Stimulated activated memory B cell treated with anti-CD40 and anti-IgM and Interleukin-4, amounts not matched to agents 10 μg/mL and 1 μg/mL and 100 μg/mL, for 72 hours (primary cell): ENCODE measurements at regions not wholly inside any gene's neighbourhood (a gene's known extent, or its start where the extent isn't known, plus 50 kb on each side); places are given as distances from the start of the nearest gene placed in this dataset.
A peak's percentile ranks its signal among the peaks of the same experiment; 100 is the strongest.

ENCODE experiments used
- ATAC-seq: fragments of 150-1000 bp; cut with Tn5 transposase; 2 replicates; pipeline ENCODE4 v1.10.0; 2021
- H3K27ac Mint-ChIP-seq: one replicate; pipeline ENCODE4 v1.8.0; 2022; ENCODE audit warnings: mild to moderate bottlenecking, mixed read lengths
- H3K27me3 Mint-ChIP-seq: one replicate; pipeline ENCODE4 v1.8.0; 2022; ENCODE audit warnings: mixed read lengths
- H3K36me3 Mint-ChIP-seq: one replicate; pipeline ENCODE4 v1.8.0; 2022; ENCODE audit warnings: mixed read lengths
- H3K4me1 Mint-ChIP-seq: one replicate; pipeline ENCODE4 v1.8.0; 2022; ENCODE audit warnings: mixed read lengths
- H3K4me3 Mint-ChIP-seq: one replicate; pipeline ENCODE4 v1.8.0; 2022; ENCODE audit warnings: mild to moderate bottlenecking, moderate library complexity, mixed read lengths
- H3K9me3 Mint-ChIP-seq: one replicate; pipeline ENCODE4 v1.8.0; 2022; ENCODE audit warnings: mixed read lengths

DNA sequence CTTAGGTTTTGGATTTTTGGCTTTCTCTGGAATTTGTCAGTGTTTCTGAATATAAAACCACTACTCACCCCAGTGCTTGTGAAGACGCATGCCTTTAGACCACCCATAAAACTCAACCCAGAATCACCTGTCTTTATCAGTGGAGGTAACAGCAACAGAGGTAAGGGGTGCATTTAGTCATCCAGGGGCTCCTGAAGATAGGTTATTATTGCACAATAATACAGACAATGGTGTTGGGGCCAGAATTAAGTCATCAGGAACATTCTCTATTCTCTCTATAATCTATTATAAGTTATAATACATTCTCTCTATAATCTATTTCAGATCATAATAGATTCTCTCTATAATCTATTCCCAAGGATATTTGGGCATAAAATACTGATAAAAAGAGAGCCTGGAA lies 100.2 kb upstream of the KCNQ5 start:
- no peak for ATAC-seq
- H3K4me3 Mint-ChIP-seq = no peak overlapping the region
- peaks cover 11% of the 10 kb centered on the region for H3K4me1 Mint-ChIP-seq
- peaks cover 11% of the 10 kb centered on the region for H3K27me3 Mint-ChIP-seq
- no peak overlapping the region for H3K27ac Mint-ChIP-seq
- H3K9me3 Mint-ChIP-seq = no peaks in the 10 kb centered on the region
- H3K36me3 Mint-ChIP-seq = no peaks in the 10 kb centered on the region

DNA sequence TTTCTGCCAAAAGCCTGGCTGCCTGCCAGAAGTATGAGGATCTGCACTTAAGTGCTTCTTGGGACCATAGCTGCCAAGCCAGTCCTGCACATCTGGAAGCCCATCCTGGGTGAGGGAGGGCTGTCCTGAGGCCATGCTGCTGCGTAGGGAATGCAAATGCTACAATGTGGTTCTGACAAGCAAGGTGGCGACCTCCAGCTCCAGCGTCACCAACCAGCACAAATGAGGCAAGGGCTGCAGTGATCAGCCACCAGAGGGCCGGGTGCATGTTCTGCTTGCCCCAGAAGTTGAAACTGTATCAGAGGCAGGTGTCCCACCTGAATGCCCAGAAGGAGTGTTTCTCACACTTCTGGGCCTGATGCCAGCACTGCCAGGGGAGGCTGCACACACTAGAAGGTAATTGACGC lies 99.1 kb upstream of the KCNQ5 start:
- Mint-ChIP-seq H3K9me3 (no peaks in the 10 kb centered on the region), H3K27ac (no peak overlapping the region), H3K36me3 (no peaks in the 10 kb centered on the region), H3K4me1 (peaks cover 11% of the 10 kb centered on the region), H3K27me3 (peaks cover 11% of the 10 kb centered on the region), H3K4me3 (no peak overlapping the region)
- ATAC-seq = peak; percentile 40

DNA sequence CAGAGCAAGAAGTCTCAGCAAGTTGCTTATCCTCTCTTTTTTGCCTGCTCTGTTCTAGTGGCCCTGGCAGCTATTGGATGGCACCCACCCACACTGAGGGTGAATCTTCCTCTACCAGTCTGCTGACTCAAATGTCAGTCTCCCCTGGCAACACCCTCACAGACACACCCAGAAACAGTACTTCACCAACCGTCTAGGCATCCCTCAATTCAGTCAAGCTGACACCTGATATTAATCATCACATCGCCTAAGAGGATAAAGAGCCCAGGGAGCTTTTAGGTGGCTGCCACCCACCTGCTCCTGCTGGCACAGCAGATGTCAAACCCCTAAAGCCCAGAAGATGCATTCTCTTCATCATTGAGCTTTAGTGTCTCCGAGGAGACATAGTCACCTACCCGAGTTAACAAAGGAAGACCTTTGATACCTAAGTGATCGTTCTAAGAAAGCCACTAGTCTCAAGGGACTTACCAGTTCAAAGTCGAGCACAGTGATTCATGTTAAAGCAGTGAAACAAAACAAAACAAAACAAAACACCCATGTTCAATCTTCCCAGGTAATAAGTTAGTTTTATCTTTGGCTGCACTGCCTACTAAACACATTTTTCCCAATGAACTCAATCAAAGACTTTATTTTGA lies 97.7 kb upstream of the KCNQ5 start:
- Mint-ChIP-seq H3K27ac (no peak overlapping the region), H3K4me3 (no peak overlapping the region), H3K27me3 (peaks cover 11% of the 10 kb centered on the region), H3K36me3 (no peaks in the 10 kb centered on the region), H3K4me1 (peaks cover 11% of the 10 kb centered on the region), H3K9me3 (no peaks in the 10 kb centered on the region)
- peak; percentile 51 for ATAC-seq

DNA sequence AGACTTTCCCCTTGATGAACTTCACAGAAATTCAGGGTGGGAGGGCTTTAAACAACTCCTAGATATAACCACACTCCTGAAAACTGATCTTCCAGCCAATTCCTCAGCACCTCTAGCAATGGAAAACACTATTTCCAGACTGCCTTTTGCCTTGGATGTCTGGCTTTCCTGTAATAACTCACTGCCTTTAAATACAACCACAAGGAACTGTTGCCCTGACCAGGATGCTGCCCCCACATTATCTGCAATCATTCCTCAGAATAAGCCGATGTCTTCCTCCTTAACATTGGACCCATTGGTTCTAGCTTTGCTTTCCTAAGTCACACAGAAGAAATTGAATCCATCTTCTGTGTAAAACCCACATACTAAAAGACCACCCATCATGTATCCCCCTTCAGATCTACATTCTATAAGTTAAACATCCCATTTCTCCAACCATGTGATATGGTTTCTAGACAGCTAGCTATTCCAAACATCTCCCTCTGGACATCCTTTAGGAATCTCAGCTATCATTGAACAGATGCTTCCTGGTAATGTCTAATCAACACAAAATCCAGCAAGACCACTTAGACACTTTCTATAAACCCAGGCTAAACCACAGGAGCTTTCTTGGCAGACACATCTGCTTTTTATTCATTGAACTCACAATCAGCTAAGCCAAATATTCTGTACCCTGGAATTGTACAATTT lies 95.9 kb upstream of the KCNQ5 start:
- Mint-ChIP-seq H3K4me3 (no peak overlapping the region), H3K9me3 (no peaks in the 10 kb centered on the region), H3K4me1 (peaks cover 11% of the 10 kb centered on the region), H3K27ac (no peak overlapping the region), H3K27me3 (peaks cover 10% of the 10 kb centered on the region), H3K36me3 (no peaks in the 10 kb centered on the region)
- no peak for ATAC-seq

DNA sequence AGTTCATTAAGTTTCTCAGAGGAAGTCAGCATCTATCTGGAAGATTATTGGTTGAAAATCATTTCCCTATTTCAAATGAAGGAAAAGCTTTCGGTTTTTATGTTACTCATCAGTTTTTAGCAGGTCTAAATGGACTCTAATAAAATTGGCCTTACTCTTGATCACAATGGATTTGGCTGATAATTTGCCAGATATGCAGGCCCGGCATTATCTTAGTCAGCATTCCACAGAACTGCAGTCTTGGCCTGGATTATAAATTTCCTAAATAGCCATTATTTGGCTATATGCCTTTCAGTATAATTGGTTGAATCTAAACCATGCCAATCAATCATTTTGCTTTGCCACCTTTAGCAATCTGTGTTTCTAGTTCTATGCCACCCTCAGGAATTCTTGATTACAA lies 91.7 kb upstream of the KCNQ5 start:
- no peak for ATAC-seq
- Mint-ChIP-seq H3K27ac (no peak overlapping the region), H3K36me3 (no peaks in the 10 kb centered on the region)

DNA sequence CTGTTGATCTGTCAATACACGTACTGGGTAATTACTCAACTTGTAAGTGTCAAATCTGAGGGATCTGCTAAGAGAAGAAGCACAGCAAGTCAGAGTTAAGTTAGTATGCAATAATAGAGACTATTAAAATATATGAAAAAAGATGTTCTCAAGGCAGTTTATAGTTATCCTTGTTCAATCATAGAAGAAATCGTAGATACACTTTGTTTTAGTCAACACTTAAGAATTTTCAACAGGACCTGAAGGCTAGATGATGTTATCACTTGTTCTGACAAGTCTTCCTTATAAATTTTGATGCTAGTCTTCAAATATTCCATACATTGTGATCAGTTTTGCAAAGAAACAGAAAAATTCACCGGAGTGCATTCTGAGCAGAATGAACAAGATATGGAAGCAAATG lies 91.1 kb upstream of the KCNQ5 start:
- H3K4me1 Mint-ChIP-seq = no peaks in the 10 kb centered on the region
- no peaks in the 10 kb centered on the region for H3K9me3 Mint-ChIP-seq
- no peak overlapping the region for H3K27ac Mint-ChIP-seq
- H3K36me3 Mint-ChIP-seq = no peaks in the 10 kb centered on the region
- ATAC-seq = no peak
- no peak overlapping the region for H3K4me3 Mint-ChIP-seq
- peaks cover 24% of the 10 kb centered on the region for H3K27me3 Mint-ChIP-seq

More for the DNA sequence above, 91.7 kb upstream of the KCNQ5 start:
- Mint-ChIP-seq H3K9me3 (no peaks in the 10 kb centered on the region), H3K4me3 (no peak overlapping the region), H3K27me3 (peaks cover 24% of the 10 kb centered on the region), H3K4me1 (no peaks in the 10 kb centered on the region)

DNA sequence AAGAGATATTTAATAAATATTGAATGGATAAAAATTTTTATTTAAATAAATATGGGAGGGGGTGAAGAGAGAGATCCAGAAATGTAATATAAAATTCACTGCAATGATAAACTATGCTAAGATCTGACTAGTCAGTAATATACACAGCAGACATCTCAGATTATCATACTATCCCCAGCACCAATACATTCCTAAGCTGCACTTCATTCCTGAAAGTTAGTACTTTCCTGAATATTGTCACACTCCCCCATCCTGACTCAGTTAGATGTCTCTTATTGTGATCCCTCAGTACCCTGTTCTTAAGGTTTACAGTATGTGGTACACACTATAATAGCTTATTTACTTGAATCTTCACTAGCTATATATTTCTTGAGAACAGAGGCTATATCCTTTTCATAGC lies 88.3 kb upstream of the KCNQ5 start:
- Mint-ChIP-seq H3K4me1 (no peaks in the 10 kb centered on the region), H3K36me3 (no peaks in the 10 kb centered on the region), H3K9me3 (no peaks in the 10 kb centered on the region), H3K27ac (no peak overlapping the region), H3K27me3 (peaks cover 24% of the 10 kb centered on the region), H3K4me3 (no peak overlapping the region)
- no peak for ATAC-seq

DNA sequence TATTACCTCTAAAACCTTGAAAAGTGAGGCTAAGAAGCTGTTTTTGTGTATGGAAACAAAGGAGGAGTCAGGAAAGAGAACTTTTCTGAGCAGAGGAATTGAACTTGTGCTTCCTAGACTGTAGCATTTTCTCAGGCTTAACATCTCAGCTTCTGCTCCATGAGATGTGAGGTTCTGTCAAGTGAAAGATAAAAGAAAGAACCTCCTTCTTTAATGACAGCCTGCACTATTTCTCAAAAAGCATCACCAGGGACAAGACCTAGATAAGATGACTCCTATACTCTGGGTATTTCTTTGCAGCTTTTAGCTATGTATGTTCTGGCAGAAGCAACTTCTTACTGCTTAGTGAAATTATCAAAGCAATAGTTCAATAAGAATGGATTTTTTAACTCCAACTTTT lies 87.6 kb upstream of the KCNQ5 start:
- H3K9me3 Mint-ChIP-seq = no peaks in the 10 kb centered on the region
- H3K4me1 Mint-ChIP-seq = no peaks in the 10 kb centered on the region
- H3K27me3 Mint-ChIP-seq = peaks cover 24% of the 10 kb centered on the region
- no peaks in the 10 kb centered on the region for H3K36me3 Mint-ChIP-seq
- H3K27ac Mint-ChIP-seq = no peak overlapping the region
- H3K4me3 Mint-ChIP-seq = no peak overlapping the region
- ATAC-seq = no peak

DNA sequence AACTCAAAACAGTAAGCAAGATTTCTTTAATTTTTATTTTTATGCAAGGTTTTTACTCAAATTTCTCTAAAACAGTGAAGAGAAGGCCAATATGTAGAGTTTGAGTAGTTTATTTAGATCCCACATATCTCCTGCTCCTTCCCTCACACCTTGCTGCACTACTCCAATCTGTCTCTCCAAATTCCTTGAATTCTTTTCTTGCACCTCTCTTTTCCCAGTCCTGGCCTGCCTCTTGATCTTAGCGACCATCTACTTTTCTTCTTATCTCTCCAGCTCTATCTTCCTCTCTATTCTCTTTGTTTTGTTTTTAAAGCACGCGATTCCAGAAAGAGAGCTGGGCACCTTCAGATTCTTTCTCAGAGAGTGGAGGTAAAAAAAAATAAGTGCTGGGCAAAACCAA lies 86.7 kb upstream of the KCNQ5 start:
- Mint-ChIP-seq H3K27me3 (peaks cover 24% of the 10 kb centered on the region), H3K36me3 (no peaks in the 10 kb centered on the region), H3K9me3 (peaks cover 4% of the 10 kb centered on the region), H3K27ac (no peak overlapping the region), H3K4me3 (no peak overlapping the region), H3K4me1 (no peaks in the 10 kb centered on the region)
- no peak for ATAC-seq

DNA sequence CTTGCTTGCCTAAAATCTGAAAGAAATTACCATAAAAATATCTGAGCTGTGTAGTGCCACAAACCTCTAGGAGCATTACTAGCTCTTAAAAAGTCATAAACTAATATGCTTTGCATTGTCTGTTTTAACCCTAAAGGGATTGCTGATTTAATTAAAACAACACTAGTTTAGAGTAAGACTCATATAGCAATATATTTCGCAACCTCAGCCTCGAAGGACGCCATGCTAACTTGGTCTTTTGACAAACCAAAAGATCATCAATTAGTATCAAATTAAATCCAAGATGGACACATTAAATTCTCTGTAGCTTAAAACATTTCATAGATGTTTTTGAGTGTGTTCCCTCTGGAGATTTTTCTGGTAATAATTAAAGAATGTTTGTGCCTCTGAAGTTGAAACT lies 74.8 kb upstream of the KCNQ5 start:
- Mint-ChIP-seq H3K4me3 (no peak overlapping the region), H3K9me3 (peaks cover 4% of the 10 kb centered on the region), H3K27me3 (peaks cover 26% of the 10 kb centered on the region), H3K27ac (no peak overlapping the region), H3K4me1 (no peaks in the 10 kb centered on the region), H3K36me3 (peaks cover under 1% of the 10 kb centered on the region)
- ATAC-seq = no peak

DNA sequence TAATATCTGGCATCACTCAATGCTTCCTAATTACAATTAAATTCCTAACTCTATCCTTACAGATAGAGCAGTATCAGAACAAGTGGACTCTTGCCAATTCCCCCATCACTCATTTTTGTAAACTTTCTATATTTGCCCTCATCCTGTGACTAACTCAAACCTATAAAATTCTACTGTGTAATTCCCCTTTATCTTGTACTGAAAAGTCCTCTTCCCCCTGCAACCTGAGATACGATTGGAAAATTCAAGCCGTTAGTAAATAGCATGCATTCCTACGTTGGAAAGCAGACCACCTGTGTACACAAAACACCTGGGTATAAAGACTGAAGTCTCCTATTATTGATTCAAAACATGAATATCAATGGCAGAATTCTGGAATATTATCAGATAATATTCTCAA lies 70.4 kb upstream of the KCNQ5 start:
- Mint-ChIP-seq H3K9me3 (no peaks in the 10 kb centered on the region), H3K27ac (no peak overlapping the region), H3K36me3 (no peaks in the 10 kb centered on the region), H3K4me3 (no peak overlapping the region), H3K27me3 (peaks cover 9% of the 10 kb centered on the region), H3K4me1 (no peaks in the 10 kb centered on the region)
- ATAC-seq = no peak

DNA sequence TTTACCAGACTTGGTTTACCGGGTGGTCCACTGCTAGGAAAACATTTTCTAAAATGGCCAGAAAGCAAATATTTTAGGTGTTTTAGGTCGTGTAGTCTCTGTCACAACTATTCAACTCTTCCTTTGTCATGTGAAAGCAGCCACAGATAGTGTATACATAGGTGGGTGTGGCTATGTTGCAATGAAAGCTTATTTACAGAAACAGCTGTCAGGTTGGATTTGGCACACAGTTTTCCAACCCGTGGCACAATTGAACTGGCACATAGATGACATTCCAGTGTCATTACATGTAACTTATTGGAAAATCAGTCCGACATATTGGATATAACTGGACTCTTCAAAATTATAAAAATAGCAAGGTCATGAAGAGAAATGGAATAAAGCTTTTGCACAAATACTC lies 68.9 kb upstream of the KCNQ5 start:
- H3K27me3 Mint-ChIP-seq = peaks cover 4% of the 10 kb centered on the region
- H3K4me3 Mint-ChIP-seq = no peak overlapping the region
- H3K36me3 Mint-ChIP-seq = no peaks in the 10 kb centered on the region
- H3K9me3 Mint-ChIP-seq = no peaks in the 10 kb centered on the region
- no peak for ATAC-seq
- H3K4me1 Mint-ChIP-seq = no peaks in the 10 kb centered on the region
- H3K27ac Mint-ChIP-seq = no peak overlapping the region

DNA sequence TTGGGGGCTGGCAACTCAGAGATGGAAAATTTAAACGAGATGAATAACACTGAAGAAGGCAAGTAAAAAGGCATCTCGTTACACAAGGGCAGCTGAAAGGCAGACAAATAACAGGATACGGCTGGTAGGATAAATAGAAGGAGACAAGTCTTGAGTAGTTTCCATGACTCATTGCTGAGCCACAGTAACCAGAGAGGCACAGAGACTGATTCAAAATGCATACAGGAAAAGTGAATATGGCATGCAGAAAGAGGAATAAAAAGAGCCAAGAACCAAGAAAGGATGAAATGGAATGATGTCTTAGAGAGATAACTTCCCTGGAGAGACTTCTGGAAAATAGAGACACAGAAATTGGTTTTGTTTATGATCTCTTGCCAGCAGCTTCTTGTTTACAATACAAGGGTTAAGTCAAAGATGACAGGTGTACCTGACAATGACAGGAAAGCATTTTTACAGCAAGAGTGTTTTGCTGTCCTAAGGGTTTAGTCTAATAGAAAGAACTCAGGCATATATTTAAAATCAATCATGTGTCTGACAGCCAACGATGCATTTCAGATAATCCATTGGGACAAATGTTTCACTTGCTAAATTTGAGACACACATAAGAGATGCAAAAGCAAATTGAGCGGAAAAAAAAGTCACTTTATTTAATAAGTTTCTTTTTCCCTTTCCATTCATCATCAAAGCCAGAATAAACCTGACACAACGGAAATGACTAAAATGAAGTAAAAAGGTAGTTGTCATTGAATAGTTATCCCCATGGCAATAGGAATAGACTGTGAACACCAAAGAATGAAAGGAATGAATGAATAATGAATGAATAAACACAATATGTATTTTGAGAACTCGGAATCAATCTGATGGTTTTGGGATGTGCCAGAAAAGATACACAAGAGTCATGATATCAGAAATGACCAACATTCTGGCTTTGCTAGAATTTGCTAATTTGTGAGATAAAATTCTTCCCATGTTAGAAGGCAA lies 68.0 kb upstream of the KCNQ5 start:
- H3K27me3 Mint-ChIP-seq = no peaks in the 10 kb centered on the region
- no peak overlapping the region for H3K27ac Mint-ChIP-seq
- H3K4me3 Mint-ChIP-seq = no peak overlapping the region
- no peaks in the 10 kb centered on the region for H3K9me3 Mint-ChIP-seq
- no peaks in the 10 kb centered on the region for H3K4me1 Mint-ChIP-seq
- no peak for ATAC-seq
- H3K36me3 Mint-ChIP-seq = no peaks in the 10 kb centered on the region

DNA sequence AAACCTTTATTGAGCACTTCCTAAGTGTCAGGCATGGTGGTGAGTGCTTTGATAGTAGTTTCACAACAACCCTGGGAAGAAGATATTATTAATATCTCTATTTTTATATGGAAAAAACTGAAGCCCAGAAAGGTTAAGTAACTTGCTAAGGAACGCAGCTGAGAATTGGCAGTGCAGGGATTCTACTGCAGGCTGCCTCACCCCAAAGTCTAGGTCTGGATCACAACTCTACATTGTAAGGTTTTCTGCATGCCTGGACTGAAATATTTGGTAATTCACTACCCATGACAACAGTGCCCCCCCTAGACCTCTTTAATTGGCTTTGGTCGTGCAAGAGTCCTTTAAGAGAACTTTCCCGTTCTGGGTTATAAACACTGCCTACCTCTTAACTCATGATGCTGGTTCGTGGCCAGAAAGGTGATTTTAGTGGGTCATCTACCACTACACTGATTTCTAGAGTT lies 67.1 kb upstream of the KCNQ5 start:
- Mint-ChIP-seq H3K9me3 (no peaks in the 10 kb centered on the region), H3K4me3 (no peak overlapping the region), H3K27me3 (no peaks in the 10 kb centered on the region), H3K4me1 (no peaks in the 10 kb centered on the region), H3K27ac (no peak overlapping the region), H3K36me3 (no peaks in the 10 kb centered on the region)
- no peak for ATAC-seq

DNA sequence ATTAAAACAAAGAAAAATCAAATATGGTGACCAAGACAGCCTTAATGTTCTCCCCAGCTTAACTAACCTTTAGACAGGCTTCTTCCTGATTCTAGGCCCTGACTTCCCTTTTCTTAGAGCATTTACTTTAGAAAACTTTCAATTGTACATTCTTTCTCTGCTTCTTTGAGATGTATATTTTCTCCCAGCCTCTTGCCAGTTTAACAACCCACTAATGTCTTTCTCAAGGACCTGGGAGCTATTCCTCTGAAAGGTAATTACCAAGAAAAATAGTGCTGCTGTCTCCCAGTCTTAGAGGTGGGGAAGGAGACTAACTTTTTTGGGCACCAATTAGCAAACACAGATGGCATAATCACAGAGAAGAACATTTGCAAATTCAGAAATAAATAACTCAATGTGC lies 62.8 kb upstream of the KCNQ5 start:
- Mint-ChIP-seq H3K9me3 (no peaks in the 10 kb centered on the region), H3K4me1 (no peaks in the 10 kb centered on the region), H3K4me3 (no peak overlapping the region), H3K36me3 (no peaks in the 10 kb centered on the region), H3K27ac (no peak overlapping the region), H3K27me3 (no peaks in the 10 kb centered on the region)
- no peak for ATAC-seq
